CD14-positive monocyte (primary cell): ENCODE measurements at regions not wholly inside any gene's neighbourhood (a gene's known extent, or its start where the extent isn't known, plus 50 kb on each side); places are given as distances from the start of the nearest gene placed in this dataset.

Experiments
- DNase-seq, 3 donors: peaks; one replicate each; pipeline ENCODE4 v3.0.0-alpha.2; 2011 to 2022
- H2AFZ ChIP-seq: 2 replicates; pipeline ENCODE4 v1.6.0; 2012; ENCODE audit warnings: mild to moderate bottlenecking, low read depth, low read length, inconsistent platforms; ENCODE audit not compliant: insufficient read depth, poor library complexity, severe bottlenecking
- H3K27ac ChIP-seq, 2 donors: 1 replicate in 1 of 2; 2 replicates in 1 of 2; pipeline ENCODE4 v1.5.1; 2012 to 2013; ENCODE audit warnings: low read length in 2 of 2, control low read depth in 1 of 2, inconsistent platforms in 1 of 2, low read depth in 1 of 2, mild to moderate bottlenecking in 1 of 2
- H3K27me3 ChIP-seq, 2 donors: one replicate each; pipeline versions ENCODE4 v1.6.0 to v1.6.1; 2011 to 2013; ENCODE audit warnings: low read length in 2 of 2; ENCODE audit not compliant: control insufficient read depth in 2 of 2, insufficient read depth in 2 of 2
- H3K36me3 ChIP-seq, 2 donors: replicated peaks in 1 of 2; 1 replicate in 1 of 2; 2 replicates in 1 of 2; pipeline versions ENCODE4 v1.5.1 to v1.6.1; 2012 to 2013; ENCODE audit warnings: low read length in 2 of 2, control low read depth in 1 of 2, inconsistent platforms in 1 of 2, mild to moderate bottlenecking in 1 of 2; ENCODE audit not compliant: insufficient read depth in 2 of 2, control insufficient read depth in 1 of 2
- H3K4me1 ChIP-seq, 2 donors: 1 replicate in 1 of 2; 2 replicates in 1 of 2; pipeline versions ENCODE4 v1.5.1 to v1.6.1; 2012 to 2013; ENCODE audit warnings: low read length in 2 of 2, control low read depth in 1 of 2, inconsistent platforms in 1 of 2, mild to moderate bottlenecking in 1 of 2, moderate library complexity in 1 of 2; ENCODE audit not compliant: insufficient read depth in 2 of 2, control insufficient read depth in 1 of 2
- H3K4me2 ChIP-seq: replicated peaks from 2 replicates; pipeline ENCODE3; 2012; ENCODE audit warnings: low read length, moderate library complexity, mild to moderate bottlenecking; ENCODE audit not compliant: poor library complexity, severe bottlenecking; ENCODE audit errors: extremely low read depth
- H3K4me3 ChIP-seq, 3 experiments: fragments of 200-600 bp in 1 of 3; sonication (generic) in 1 of 3; replicated peaks in 1 of 3; 1 replicate in 2 of 3; 2 replicates in 1 of 3; pipeline ENCODE4 v1.5.1; 2011 to 2013; ENCODE audit warnings: low read length in 3 of 3, mild to moderate bottlenecking in 3 of 3, control low read depth in 2 of 3, low read depth in 2 of 3, inconsistent platforms in 1 of 3, moderate library complexity in 1 of 3
- H3K79me2 ChIP-seq: 2 replicates; pipeline ENCODE4 v1.6.0; 2012; ENCODE audit warnings: mild to moderate bottlenecking, control low read depth, inconsistent platforms, low read length, moderate library complexity; ENCODE audit not compliant: insufficient read depth
- H3K9ac ChIP-seq: 2 replicates; pipeline ENCODE4 v1.6.0; 2017; ENCODE audit warnings: low read length, mild to moderate bottlenecking; ENCODE audit not compliant: insufficient read depth, poor library complexity, severe bottlenecking
- H3K9me3 ChIP-seq, 2 donors: replicated peaks in 1 of 2; 1 replicate in 1 of 2; 2 replicates in 1 of 2; pipeline versions ENCODE4 v1.5.1 to v1.6.1; 2012 to 2013; ENCODE audit warnings: low read length in 2 of 2, control low read depth in 1 of 2; ENCODE audit not compliant: control insufficient read depth in 1 of 2, insufficient read depth in 1 of 2
- H4K20me1 ChIP-seq: 2 replicates; pipeline ENCODE4 v1.6.0; 2012; ENCODE audit warnings: mild to moderate bottlenecking, low read length, control low read depth, moderate library complexity; ENCODE audit not compliant: insufficient read depth
- H3K27ac Mint-ChIP-seq, 7 donors: one replicate each; pipeline ENCODE4 v1.8.0; 2020; ENCODE audit warnings: mild to moderate bottlenecking in 7 of 7, mixed read lengths in 7 of 7, moderate library complexity in 6 of 7, inconsistent platforms in 2 of 7
- H3K27me3 Mint-ChIP-seq, 3 donors: one replicate each; pipeline ENCODE4 v1.8.0; 2021 to 2022; ENCODE audit warnings: low read depth in 3 of 3, mild to moderate bottlenecking in 3 of 3, mixed read lengths in 3 of 3, moderate library complexity in 3 of 3, inconsistent platforms in 1 of 3
- H3K36me3 Mint-ChIP-seq, 2 donors: one replicate each; pipeline ENCODE4 v1.8.0; 2020; ENCODE audit warnings: mixed read lengths in 2 of 2, inconsistent platforms in 1 of 2, mild to moderate bottlenecking in 1 of 2
- H3K4me1 Mint-ChIP-seq: one replicate; pipeline ENCODE4 v1.8.0; 2020; ENCODE audit warnings: mild to moderate bottlenecking, mixed read lengths
- H3K4me3 Mint-ChIP-seq, 2 donors: one replicate each; pipeline ENCODE4 v1.8.0; 2020; ENCODE audit warnings: mild to moderate bottlenecking in 2 of 2, mixed read lengths in 2 of 2, moderate library complexity in 1 of 2
- H3K9me3 Mint-ChIP-seq, 7 donors: one replicate each; pipeline ENCODE4 v1.8.0; 2020 to 2022; ENCODE audit warnings: mixed read lengths in 7 of 7, mild to moderate bottlenecking in 6 of 7, moderate library complexity in 6 of 7, inconsistent platforms in 2 of 7
- WGBS: methylation state at CpG from one replicate; pipeline ENCODE4 v1.1.5; 2013; ENCODE audit warnings: missing lambda C conversion rate; ENCODE audit not compliant: insufficient coverage; 5-methylcytosine and 5-hydroxymethylcytosine counted together
- intact Hi-C, 2 donors: fragments of 100-400 bp; cut with micrococcal nuclease; formaldehyde crosslinking; loops; one replicate each; pipeline versions ENCODE4 v1.15.0 to v1.15.1; 2023
- TF ChIP-seq, protein P1 (sequence below): fragments of 200-600 bp; IDR thresholded peaks from one replicate; pipeline ENCODE4 v1.8.0; 2022; ENCODE audit warnings: antibody characterized with exemption, mild to moderate bottlenecking

GRCh38 chr3:46768061-46768460, 50.4 kb upstream of the PRSS50 start:
- Histone ChIP-seq H3K4me2 (no peak overlapping the region), H3K27ac (no peak overlapping the region), H3K36me3 (no peaks in the 10 kb centered on the region), H3K4me3 (no peak overlapping the region), H3K9ac (no peak overlapping the region), H4K20me1 (no peaks in the 10 kb centered on the region), H3K79me2 (no peaks in the 10 kb centered on the region), H3K4me1 (no peaks in the 10 kb centered on the region), H3K9me3 (peaks cover 24 to 35% of the 10 kb centered on the region in 2 donors), H2AFZ (no peak overlapping the region), H3K27me3 (no peaks in the 10 kb centered on the region)
- H3K9me3 Mint-ChIP-seq = peaks cover 12 to 60% (median 56%) of the 10 kb centered on the region in 7 donors
- intact Hi-C loops = no loop called here
- H3K4me1 Mint-ChIP-seq = no peaks in the 10 kb centered on the region
- WGBS = no CpG with 5 or more reads among the region's 1 CpG
- H3K27me3 Mint-ChIP-seq = peaks cover 0 to 6% (median 2%) of the 10 kb centered on the region in 3 donors
- H3K36me3 Mint-ChIP-seq = no peaks in the 10 kb centered on the region
- DNase-seq = no peak
- TF ChIP-seq, protein P1, sequence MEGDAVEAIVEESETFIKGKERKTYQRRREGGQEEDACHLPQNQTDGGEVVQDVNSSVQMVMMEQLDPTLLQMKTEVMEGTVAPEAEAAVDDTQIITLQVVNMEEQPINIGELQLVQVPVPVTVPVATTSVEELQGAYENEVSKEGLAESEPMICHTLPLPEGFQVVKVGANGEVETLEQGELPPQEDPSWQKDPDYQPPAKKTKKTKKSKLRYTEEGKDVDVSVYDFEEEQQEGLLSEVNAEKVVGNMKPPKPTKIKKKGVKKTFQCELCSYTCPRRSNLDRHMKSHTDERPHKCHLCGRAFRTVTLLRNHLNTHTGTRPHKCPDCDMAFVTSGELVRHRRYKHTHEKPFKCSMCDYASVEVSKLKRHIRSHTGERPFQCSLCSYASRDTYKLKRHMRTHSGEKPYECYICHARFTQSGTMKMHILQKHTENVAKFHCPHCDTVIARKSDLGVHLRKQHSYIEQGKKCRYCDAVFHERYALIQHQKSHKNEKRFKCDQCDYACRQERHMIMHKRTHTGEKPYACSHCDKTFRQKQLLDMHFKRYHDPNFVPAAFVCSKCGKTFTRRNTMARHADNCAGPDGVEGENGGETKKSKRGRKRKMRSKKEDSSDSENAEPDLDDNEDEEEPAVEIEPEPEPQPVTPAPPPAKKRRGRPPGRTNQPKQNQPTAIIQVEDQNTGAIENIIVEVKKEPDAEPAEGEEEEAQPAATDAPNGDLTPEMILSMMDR = no peak
- H3K27ac Mint-ChIP-seq = no peak overlapping the region
- H3K4me3 Mint-ChIP-seq = no peak overlapping the region
